MM.1S (cell line): ENCODE measurements at regions not wholly inside any gene's neighbourhood (a gene's known extent, or its start where the extent isn't known, plus 50 kb on each side); places are given as distances from the start of the nearest gene placed in this dataset.

Experiments used
- EZH2 ChIP-seq: fragments of 300-600 bp; sonication (generic); optimal IDR thresholded peaks from 2 replicates; pipeline ENCODE3; 2017; ENCODE audit warnings: low read depth, mild to moderate bottlenecking, antibody characterized with exemption, low read length, mixed read lengths
- EZH2phosphoT487 ChIP-seq: fragments of 300-600 bp; sonication (generic); IDR thresholded peaks from 2 replicates; pipeline ENCODE4 v1.6.1; 2018; ENCODE audit warnings: antibody characterized with exemption, low read length
- TF ChIP-seq, protein P1 (sequence below): fragments of 300-600 bp; sonication (generic); IDR thresholded peaks from 2 replicates; pipeline ENCODE4 v1.5.1; 2016; ENCODE audit warnings: antibody characterized with exemption, low read length, mixed read lengths

GRCh38 chr14:42532194-42532593 lies 925.5 kb downstream of the LRFN5 start:
- TF ChIP-seq EZH2 = no peak
- TF ChIP-seq, protein P1, sequence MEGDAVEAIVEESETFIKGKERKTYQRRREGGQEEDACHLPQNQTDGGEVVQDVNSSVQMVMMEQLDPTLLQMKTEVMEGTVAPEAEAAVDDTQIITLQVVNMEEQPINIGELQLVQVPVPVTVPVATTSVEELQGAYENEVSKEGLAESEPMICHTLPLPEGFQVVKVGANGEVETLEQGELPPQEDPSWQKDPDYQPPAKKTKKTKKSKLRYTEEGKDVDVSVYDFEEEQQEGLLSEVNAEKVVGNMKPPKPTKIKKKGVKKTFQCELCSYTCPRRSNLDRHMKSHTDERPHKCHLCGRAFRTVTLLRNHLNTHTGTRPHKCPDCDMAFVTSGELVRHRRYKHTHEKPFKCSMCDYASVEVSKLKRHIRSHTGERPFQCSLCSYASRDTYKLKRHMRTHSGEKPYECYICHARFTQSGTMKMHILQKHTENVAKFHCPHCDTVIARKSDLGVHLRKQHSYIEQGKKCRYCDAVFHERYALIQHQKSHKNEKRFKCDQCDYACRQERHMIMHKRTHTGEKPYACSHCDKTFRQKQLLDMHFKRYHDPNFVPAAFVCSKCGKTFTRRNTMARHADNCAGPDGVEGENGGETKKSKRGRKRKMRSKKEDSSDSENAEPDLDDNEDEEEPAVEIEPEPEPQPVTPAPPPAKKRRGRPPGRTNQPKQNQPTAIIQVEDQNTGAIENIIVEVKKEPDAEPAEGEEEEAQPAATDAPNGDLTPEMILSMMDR = no peak
- TF ChIP-seq EZH2phosphoT487 = no peak
